HG02981 (cell line): ENCODE measurements at regions not wholly inside any gene's neighbourhood (a gene's known extent, or its start where the extent isn't known, plus 50 kb on each side); places are given as distances from the start of the nearest gene placed in this dataset.

Experiments
- ATAC-seq: cut with Tn5 transposase; IDR thresholded peaks from one replicate; pipeline ENCODE4 v1.9.1; 2021; ENCODE audit warnings: mild to moderate bottlenecking, moderate library complexity; ENCODE audit not compliant: unreplicated experiment

DNA sequence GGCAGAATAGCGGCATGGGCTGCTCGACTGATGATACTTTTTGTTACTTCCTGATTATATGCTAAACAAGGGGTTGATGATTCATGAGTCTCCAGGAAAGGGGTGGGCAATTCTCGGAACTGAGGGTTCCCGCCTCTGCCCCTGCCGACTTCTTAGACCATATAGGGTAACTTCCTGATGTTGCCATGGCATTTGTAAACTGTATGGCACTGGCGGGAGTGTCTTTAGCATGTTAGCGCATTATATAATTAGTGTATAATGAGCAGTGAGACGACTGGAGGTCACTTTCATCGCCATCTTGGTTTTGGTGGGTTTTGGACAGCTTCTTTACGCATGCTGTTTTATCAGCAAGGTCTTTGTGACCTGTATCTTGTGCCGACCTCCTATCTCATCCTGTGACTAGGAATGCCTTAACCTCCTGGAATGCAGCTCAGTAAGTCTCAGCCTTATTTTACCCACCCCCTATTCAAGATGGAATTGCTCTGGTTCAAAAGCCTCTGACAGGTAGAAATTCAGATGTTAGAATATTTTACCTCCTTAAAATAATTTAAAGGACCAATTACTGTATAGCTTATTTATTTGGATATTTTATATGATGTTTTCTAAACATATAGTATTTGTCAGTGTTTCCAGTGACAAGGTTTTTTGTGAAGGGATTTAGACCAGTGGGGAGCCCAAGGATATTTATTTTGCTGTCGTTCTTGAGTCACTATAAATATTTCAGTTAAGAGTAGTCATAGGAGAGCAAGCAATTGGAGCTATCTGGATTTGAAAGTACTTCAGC is 90.1 kb upstream of the PIK3CG start:
- ATAC-seq = no peak

DNA sequence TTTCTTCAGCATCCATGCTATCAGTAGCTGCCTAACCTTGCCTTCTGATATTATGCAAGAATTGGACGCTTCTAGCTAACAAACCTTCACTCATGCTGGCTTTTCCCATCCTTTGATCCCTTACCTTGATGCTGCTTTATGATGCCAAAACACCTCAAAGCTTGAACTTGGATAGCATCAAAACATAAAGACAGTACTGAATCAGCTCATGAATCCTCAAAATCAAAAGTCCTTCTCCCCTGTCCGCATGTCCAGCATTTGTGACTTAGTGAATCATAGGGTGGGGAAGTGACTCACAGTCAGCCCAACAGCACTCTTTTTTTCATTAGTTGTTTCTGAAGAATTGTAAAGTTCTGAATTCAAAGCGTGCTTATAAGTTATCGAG is 89.5 kb upstream of the PIK3CG start:
- ATAC-seq = no peak

DNA sequence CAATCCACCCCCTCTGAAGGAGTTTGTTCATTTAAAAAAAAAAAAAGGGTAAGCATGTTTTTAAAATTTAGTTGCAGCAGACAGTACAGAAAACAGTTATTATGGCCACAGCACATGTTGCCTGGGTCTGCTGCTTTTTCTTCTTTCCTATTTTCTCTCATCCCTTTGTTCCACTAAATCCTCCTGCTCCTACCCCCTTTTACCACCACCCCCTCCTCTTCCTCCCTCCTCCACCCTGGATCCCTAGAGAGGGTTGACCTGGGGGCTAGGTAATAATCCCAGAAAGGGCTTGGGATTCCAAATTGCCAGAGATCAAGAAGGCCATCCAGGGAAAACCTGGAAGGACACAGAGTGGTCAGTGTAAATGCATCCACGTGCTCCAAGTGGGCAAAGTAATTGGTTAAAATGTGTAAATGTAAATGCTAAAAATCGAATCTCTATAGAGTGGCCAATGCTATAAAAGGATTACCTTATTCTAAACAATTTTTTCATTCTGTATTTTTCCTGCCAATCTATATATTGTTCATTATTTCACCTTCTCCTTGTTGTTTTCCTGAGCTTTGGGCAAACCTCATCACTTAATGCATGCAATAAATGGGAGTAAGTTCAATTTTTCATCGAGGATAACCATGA is 89.0 kb upstream of the PIK3CG start:
- no peak for ATAC-seq

DNA sequence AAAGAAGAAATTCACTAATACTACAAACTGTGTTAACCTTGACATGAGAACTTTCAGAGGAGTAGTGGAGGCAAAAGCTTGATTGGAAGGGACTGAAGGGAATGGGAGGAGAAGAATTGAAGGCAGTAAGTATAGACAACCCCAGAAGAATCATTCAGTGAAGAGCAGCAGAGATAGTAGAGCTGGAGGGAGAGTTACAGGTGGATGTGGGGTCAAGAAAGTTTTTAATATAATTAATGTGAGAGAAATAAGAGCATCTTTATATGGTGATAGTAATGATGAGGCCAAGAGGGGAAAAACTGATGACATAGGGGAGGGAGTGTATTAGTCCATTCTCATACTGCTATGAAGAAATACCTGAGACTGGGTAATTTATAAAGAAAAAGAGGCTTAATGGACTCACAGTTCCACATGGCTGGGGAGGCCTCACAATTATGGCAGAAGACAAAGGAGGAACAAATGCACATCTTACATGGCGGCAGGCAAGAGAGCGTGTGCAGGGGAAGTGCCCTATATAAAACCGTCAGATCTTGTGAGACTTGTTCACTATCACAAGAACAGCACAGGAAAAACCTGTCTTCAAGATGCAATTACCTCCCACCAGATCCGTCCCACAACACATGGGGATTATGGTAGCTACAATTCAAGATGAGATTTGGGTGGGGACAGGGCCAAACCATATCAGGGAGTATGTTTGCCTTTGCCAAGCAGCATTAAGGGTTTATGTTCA is 88.3 kb upstream of the PIK3CG start:
- no peak for ATAC-seq

DNA sequence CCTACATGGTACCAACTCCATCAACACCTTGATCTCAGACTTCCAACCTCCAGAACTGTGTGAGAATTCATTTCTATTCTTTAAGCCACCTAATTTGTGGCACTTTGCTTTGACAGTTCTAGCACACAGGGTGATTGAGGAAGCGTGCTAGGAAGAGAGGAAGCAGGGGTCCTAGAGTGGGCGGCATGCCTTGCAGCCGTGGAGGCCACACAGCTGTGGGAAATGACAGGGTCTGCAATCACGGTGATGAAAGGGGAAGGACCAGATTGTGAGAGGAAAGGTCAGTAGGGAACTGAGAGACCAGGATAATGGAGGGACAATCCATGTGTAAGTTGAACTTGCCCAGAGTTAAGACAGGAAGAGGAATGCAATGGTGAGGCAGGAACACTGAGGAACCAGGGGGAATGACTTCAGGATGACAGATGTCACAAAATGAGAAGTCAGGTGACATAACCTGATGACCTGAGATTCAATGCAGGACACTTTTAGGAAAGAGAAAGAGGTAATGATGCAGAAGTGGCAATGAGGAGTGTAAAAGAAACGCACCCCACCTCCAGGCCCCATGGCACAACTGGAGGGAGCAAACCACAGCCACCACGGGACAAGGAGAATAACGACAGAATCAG is 87.3 kb upstream of the PIK3CG start:
- no peak for ATAC-seq

DNA sequence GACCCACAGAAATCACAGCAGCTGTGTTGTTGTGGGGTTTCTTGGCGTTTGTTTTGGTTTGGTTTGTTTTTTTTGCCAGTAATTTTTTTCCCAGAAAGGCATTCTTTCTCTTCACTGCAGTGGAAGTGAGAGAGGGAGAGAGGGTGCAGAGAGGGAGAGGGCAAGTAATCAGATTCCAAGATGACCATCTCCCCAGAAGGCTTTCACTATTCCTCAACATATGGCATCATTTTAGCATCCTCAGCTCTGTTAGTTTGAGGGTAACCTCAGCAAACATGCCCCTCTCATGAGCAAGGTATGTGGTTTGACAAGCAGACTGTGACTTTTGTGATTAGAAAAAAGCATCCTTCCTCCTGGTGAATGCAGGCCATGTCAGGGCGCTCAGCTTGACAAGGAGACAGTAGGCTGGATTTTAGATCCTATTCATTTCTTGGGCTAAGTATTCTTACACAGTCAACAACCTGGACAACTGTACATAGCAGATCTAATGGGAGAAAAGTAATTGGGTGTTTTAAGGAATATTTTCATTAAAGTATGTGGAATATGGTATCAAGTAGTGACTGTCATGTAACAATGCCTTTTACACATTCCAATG is 86.3 kb upstream of the PIK3CG start:
- ATAC-seq = no peak

DNA sequence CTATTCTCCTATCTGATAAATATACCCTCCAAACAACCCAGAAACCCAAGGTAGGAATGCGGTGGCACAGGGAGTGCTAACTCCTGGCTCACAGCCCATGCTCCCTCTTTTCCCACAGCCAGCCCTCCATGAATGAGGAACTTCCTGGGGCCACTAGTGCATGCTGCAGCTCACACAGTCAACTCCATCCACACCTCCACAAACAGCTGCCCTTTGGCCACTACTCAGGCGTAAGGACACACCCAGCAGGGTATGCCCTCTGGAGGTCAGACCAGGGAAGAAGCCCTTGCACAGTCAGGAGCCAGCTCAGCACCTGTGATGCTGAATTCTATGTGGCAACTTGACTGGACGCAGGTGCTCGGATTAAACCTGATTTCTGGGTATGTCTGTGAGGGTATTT is 85.2 kb upstream of the PIK3CG start:
- ATAC-seq = no peak

DNA sequence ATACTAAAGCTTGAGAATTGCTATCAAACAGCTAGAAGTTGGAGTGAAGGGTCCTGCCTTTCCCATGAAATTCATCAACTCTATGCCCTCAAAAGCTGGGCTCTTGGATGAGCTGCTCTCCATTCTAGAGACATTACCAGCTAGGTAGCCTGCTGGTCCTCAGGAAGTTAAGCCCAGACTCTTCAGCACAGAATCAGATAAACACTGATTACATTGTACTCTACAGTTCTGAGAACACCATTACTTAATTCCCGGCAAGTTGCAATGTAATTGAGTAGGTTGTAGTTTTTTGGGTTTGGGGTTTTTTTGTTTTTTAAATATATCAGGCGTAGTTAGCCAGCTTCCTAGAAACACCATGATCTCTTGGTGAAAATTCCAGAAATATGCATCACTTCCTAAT is 84.1 kb upstream of the PIK3CG start:
- no peak for ATAC-seq

DNA sequence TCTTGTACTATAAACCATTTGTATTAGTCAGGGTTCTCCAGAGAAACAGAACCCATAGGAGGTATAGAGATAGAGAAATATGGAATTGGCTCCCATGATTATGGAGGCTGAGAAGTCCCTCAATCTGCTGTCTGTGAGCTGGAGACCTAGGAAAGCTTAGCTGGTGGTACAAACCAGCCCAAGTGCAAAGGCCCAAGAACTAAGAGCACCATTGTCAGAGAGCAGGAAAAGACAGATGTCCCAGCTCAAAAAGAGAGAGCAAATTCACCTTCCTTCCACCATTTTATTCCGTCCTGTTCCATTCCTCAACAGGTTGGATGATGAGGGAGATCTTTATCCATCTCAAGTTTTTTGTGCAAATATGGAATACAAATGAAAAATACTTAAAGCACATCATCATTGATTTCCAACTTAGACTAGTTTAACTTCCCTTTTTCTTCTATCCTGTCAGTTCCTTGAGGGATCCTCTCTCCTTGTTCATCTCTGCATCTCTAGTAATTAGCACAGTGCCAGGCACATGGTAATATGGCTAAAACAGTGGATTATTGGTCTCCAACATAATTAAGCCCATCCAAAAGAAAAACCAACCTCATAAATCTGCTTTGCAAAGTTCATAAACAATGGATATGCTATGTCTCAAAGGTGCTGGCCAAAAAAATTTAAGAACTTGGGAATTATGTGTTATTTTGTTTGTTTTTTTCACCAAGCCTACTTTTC is 83.1 kb upstream of the PIK3CG start:
- ATAC-seq = no peak

DNA sequence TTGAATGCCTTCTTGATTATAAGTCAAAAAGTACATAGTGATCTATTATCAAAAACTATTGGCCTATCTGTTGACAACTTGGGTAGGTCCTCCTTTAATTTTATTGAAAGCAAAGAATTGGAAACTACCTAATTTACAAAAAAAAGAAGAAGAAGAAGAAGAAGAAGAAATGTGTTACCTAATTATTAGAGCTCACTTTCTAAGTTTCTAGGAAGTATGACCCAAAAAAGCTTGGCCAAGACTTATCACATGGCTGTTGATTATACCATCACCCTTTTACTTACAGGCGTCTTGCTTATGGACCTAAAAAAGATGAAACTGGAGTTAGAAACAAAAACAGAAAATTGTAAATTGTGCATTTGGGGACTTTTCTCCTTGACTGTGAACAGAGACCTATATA is 81.8 kb upstream of the PIK3CG start:
- no peak for ATAC-seq

DNA sequence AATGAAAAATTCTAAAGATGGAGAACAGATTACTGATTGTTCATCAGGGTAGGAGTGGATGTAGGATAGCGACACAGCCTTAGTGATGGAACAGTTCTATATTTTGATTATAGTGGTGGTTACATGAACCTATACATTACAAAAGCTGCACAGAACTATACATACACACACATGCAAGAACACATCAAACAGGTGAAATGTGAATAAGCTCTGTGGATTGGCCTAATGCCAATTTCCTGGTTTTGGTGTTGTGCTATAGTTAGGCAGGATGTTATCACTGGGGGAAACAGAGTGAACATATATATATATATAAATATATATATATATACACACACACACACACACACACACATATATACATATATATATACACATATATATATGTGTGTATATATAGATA is 76.4 kb upstream of the PIK3CG start:
- no peak for ATAC-seq

DNA sequence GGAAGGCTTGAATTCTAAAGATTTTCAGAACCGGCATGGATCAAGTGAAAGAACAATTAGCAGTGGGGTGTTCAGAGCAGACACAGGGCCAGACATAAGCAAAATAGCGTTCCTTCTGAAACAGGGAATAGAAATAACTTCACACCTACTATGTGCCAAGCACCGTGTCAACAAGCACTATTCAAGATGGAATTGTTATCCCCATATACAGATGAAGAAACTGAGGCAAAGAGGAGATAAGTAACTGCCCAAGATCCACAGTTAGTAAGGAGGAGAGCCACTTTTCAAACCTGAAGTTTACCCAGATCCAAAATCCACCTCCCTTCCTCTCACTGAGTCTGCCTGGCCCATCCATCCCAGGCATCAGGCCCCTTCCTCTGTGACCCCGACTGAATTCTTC is 73.6 kb upstream of the PIK3CG start:
- ATAC-seq = no peak

DNA sequence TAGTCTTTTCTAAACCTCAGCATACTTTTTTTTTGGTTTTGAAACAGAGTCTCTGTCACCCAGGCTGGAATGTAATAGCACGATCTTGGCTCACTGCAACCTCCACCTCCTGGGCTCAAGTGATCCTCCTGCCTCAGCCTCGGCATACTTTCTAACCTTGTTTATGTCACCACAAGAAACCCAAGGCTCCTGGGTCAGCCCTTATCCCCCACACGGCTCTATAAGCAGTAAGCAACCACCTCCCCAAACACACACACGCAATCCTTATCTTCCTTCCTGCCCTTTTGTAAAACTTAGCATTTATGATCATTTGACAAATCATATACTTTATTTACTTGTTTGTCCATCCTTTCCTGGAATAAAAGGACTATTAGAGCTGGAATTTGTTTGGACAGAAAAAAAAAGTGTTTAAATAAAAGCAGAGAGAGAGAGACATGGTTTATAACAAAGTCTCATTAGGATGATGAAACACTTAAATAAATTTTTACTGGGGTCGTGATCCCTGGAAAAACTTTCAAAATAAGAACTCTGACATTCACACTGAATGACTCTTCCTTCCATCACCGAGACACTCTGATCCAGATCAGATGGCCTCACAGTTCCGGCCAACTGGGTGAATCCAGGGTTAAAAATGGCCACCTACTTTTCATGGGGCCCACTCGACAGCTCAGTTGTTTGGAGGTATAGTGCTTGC is 72.7 kb upstream of the PIK3CG start:
- no peak for ATAC-seq

DNA sequence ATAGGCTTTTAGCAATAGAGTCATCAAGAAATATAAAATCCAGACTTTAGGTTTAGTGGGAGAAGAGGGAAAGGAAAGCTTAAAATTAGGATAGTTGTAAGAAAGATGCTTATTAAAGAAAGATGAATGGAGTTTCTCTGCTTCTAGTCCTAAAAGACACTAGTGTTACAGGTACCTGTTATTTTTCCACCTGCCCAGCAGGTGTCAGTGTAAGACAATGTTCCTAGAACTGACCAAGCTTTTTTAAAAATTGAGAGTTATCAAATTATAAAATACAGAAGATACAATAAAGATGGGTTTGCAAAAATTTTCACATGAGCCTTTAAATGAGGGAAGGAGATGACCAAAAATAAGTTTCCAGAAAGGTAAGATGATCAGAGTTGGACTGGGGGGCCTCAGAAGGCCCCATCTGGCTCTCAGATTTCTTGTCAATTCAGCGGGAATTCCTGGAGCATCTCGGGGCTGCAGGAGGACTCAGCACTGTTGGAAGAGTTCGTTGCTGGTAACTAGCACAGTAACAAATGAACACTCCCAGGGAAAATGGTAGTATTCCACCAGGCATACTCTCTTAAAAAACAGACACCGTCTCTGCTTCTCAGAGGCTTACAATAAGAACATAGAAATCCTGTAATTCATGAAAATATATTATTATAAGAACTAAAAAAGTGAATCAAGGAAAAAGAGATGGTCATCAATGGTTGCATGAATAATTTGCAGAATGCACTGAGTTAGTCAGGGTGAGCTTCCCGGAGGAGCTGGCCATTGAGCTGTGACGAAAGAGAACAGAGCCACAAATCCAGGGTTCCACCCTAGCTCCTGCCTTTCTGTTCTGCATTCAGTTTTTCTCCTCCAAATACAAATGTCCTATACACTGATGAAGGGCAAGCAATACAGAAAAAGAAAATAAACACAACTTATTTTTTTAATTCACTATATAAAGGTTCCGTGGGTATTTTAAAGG is 71.8 kb upstream of the PIK3CG start:
- ATAC-seq = no peak

DNA sequence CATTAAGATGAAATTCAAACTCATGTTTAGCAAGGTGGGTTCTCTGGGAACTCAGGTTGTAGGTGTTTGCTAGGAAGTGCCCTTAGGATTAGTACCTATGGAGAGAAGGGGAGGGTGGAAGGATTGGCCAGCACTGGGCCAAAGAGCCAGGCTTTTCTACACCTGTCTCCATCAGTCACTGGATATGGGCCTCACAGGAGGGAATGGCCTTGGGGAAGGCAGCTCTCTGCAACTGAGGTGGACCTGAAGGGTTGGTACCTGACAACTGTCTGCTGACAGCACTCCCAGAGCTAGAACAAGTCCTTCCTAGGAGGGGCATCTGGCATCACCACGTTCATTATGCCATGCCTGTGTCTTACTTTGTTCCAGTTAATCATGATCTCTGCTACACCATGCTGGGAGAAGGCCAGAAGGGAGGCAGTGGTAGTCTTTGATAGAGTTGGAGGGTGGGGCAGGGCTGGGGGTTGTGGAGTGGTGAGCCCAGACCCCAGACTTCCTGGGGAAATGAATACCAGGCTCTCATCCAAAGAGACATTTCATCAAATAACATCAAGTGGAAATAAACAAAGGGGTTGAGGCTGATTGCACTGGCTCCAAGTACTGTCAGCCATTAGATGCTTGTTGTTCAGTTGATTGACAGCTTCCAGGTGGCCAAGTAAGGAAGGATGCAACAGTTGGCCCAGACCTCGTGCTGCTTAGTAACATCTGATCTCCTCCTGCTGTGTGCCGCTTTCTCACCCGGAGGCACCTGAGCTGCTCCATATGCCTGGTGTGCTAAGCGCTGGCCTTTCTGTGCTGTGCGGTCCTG is 70.6 kb upstream of the PIK3CG start:
- no peak for ATAC-seq

DNA sequence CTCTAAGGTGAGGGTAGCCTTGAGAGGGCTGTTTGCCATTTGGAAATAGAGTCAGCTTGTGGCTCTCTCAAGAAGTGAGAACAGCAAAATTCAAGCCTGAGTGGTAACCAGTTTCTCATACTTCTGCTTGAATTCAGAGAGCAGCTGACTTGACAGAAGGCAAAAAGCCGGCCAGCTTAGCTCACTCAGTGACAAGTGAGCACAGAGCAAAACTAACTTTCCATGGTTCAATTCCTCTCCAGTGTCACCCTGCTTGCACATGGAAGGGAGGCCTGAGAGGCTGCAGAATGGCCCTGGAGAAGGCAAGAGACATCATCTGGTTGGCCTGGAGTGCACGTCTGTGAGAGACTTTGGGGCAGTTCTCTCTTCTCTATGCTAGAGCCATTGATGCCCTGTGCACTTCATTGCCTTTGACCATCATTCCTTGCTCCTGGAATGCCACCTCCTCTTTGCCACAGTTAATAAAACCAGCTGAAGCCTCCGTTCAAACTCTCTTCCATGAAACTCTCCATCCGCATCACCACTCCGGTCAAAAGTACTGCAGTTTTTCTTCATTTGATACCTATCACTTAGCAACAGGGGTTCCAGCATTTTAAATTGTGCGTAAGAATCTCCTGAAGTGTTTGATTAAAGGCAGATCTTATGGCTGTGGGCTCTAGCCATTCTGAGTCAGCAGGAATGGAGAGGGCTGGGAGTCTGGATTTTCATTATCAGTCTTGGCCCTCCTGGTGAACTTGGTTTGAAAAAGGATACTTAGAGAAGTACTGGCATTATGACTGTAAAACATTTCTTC is 69.8 kb upstream of the PIK3CG start:
- no peak for ATAC-seq

DNA sequence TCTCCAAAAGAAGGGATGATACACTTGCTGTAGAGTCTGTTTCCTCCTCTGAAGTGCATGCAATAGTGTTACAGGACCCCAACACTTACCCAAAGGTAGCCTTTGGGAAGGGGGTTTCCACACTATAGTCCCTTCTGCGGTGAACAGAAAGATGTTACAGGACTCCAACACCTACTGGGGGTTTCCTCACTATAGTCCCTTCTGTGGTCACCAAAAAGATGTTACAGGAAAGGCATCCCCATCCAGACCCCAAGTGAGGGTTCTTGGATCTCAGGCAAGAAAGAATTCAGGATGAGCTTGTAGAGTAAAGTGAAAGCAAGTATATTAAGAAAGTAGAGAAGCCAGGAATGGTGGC is 69.2 kb upstream of the PIK3CG start:
- no peak for ATAC-seq
